Non-pigmented ciliary epithelial cell (primary cell): ENCODE measurements at regions not wholly inside any gene's neighbourhood (a gene's known extent, or its start where the extent isn't known, plus 50 kb on each side); places are given as distances from the start of the nearest gene placed in this dataset.
"Not testable (repeated sequence)": the region's sequence is repeated elsewhere in the genome, so short reads cannot be mapped to it uniquely, and the experiment has no call there.

Source experiments
- DNase-seq: peaks from one replicate; pipeline ENCODE4 v3.0.0-alpha.2; 2010; ENCODE audit warnings: low read depth

DNA sequence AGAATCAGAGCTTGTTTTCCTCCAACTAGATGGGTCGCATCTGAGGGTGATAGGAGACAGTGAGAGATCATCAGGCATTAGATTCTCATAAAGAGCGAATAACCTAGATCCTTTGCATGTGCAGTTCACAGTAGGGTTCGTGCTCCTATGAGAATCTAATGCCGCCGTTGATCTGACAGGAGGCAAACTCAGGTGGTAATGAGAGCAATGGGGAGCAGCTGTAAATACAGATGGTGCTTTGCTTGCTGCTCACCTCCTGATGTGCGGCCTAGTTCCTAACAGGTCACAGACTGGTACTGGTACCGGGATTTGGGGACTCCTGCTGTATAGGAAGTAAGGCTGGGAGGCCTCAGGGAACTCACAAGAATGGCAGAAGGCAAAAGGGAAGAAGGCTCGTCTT lies 276.5 kb downstream of the FAT4 start:
- DNase-seq: no peak

DNA sequence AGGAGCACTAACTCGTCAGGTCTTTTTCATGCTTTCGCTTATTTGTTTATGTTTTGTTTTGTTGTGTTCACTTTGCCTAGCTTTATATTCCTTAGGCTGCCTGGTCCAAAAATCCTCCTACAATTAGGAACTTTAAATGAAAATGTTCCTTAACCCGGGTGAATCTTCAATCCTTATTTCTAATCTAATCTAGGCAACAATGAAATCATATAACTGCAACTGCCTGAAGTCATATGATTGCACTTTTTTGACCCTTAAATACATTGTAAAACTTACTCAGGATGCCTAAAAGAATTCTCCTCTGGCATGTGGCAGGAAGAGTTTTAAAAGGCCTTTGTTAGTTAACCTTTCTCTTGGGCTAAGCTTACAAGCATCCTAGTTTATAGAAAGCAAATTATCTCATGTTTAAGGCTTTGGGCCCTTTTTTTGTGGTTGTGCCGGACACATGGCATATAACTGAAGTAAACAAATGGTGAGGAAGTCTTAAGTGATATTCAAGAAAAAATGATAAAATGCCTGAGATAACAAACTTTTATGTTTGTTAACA lies 279.4 kb downstream of the FAT4 start:
- no peak for DNase-seq

- not testable (repeated sequence) for DNase-seq
Measured at GRCh38 chr4:125605926-125606325, 291.2 kb downstream of the FAT4 start.

DNA sequence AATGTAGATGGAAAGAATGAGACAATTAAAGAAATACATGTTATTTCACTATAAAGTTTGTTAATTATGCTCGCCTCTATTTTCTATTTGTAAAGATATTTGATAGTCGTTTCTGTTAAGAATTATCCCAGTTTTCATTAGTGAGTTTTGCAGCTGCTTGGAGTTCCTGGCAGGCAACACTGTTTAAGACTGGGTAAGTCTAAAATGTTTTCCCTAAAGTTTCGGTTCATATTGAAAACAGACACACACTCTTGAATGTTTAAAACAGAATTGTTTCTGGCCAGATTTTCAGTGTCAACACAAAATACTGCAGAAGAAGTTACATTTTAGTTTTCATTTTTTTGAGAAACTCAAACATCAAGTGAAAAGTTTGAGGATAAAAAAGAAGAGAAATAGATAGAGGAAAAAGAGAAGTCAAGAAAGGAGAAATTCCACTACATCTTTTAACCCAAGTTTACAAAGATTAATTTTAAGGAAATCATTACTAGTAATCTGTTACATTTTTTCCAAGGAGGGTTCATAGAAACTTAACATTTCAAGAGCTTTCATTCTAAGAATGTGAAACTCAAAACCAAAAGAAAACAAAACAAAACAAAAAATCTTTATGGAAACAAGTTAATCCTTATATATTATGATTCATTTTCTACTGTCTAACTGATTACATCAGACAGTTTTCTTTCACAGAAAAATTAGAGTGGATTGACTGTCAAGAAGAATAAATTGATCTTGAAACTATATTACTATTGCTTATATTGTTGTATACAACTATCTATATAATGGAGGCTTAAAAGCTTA lies 305.5 kb downstream of the FAT4 start:
- DNase-seq: no peak

DNA sequence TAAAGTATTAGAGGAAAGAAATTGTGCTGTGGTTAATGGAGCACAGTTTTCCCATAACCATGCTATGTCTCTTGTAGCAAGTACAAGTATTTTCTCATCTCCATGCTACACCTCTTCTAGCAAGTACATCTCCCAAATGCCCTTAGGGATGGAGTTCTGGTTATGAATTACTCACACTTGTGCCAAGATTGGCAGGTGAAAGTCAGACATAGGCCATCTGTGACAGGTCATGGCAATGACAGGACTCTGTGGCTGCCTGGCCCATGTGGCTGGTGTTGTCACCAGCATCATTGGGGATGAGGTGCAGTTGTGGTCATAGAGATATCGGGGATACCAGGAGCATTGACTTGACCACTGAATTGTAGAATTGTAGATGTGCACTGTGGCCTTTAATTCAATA lies 310.2 kb downstream of the FAT4 start:
- no peak for DNase-seq

GRCh38 chr4:125626946-125627345 lies 312.2 kb downstream of the FAT4 start:
- DNase-seq: no peak

GRCh38 chr4:125639182-125639621 lies 324.4 kb downstream of the FAT4 start:
- DNase-seq: peak; percentile 9

GRCh38 chr4:125641611-125642010 lies 326.9 kb downstream of the FAT4 start:
- no peak for DNase-seq

- no peak for DNase-seq
Measured at GRCh38 chr4:125642645-125643044, 327.9 kb downstream of the FAT4 start.

DNA sequence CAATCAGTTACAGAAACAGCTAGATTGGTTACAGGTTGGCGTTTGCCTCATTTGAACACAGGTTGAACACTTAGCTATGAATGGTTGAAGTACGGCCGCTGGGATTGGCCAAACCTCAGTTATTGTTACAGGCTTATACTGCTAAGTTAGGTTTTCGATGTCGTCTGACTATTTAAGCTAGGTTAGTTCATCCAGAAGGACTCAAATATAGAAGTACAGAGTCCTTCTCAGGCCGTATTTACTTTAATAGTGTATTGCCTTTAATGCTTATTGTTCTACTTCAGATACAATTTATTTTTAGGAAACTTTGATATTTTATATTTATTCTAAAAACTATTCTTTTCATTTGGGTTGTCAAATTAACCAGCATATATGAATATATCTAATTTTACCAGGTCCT lies 334.7 kb downstream of the FAT4 start:
- no peak for DNase-seq

DNA sequence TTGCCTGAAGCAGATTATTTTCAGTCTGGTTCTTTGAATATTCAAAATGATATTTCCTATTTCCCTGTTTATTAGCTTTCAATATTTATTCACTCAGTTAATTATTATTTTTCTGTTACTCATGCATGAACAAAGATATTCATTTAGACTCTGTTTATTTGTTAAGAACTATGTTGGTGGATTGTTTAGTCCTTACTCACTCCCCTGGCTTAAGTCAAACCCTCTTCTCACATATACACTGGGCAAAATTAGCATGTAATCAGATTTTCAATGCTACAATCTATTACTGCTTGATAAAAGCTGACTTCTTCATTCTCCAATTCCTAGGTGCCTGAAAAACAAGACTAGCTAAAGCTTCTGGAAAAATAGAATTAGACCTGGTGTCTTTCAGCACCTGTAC lies 335.8 kb downstream of the FAT4 start:
- no peak for DNase-seq

GRCh38 chr4:125651707-125652357 lies 337.1 kb downstream of the FAT4 start:
- DNase-seq: not testable (repeated sequence)

- no peak for DNase-seq
Measured at GRCh38 chr4:125658773-125659172, 344.0 kb downstream of the FAT4 start.

DNA sequence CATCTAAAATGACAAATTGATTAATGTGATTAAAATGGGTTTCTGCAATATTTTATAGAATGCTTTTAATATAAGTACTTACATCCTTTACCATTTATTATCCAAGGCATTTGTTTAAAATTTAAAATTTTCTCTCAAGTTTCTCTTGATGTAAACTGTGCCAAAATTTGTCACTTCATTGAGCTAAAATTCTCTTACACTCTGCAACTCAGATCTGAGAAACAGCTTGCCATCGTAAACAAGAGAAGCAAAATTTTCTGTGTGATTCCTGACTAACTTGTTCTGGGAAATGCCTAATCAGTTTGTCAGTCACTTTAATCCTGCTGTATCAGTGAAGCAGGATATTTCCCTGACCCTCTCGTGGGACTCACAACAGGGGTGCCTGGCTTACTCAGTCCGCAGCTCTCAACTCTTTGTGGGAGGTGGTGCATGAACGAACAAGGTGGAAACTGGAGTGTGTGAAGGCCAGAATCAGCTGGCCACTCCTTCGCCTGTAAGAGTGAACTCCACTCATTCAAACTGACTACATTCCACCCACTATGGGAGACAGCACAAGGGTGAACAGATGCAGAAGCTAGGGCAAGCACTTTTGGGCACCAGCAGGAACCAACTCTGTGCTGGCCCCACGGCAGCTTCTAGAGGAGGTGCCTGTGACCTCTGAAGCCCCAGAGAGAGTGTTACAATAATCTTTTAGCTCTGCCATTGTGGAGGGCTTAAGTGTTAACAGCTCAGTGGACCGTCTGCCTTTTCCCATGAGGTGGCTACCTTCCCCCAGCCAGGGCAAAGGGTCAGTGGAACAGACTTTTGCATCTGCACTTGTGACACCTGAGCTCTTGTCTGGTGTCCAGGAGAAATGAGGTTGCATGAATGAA lies 349.4 kb downstream of the FAT4 start:
- peak; percentile 51 for DNase-seq

DNA sequence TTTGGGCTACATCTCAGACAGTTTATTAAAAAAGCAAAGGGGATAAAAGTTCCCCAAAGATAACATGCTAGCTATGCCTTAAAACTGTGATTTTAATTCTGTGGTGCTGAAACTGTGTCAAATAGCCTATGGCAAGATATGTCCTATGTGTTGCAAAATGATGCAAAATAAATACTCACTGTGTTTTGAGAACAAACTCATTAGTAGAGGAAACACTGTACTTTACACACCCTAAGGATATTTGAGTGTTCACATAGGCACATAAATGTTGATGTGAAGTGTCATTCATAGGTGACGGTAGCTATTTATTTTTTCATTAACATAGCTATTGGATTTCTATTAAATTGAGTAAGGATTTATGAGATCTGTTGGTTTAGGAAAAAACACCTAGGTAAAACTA lies 351.9 kb downstream of the FAT4 start:
- DNase-seq: no peak

GRCh38 chr4:125676156-125676555 lies 361.4 kb downstream of the FAT4 start:
- no peak for DNase-seq

DNA sequence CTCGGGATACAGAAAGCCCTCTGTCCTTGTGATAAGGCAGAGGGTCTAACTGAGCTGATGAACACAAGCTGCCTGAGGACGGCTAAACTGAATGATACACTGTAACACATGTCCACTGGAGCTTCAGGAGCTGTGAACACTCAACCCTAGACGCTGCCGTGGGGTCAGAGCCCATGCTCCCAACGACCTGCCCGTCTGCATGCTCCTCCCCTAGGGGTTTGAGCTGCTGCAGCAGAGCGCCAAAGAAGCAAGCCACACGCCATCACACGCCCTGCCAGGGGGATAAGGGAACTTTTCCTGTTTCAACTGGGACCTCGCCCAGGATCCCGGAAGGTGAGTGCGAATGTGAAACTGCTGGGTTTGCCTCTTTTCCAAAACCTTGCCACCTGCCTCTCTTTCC lies 361.8 kb downstream of the FAT4 start:
- no peak for DNase-seq

DNA sequence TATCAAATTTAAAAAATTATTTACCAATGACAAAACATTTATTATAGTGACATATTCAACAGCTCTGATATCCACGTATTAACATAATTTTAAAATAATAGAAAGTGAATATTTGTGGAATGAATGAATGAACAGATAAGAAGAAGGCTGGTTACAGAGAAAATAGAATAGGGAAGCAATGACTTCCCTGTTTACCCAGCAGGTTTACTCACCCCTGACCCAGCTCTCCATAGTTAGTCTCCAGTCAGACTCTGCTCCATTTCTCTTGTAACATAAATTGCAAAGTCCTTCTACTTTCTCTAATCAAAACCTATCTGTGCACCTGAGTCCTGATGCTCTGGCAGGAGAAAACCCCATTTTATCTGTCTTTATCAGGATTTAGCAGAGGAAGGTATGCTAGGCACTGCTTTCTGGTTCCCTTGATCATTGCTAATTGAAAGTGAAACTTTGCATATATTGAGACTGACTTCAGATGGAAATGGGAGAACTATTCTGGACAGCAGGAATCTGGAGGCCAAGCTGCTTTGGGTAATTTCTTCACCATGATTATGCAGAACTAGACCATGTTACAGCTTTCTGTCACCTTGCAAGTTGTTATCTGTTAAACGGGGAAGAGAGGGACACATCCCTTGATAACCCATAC lies 363.0 kb downstream of the FAT4 start:
- DNase-seq: no peak

DNA sequence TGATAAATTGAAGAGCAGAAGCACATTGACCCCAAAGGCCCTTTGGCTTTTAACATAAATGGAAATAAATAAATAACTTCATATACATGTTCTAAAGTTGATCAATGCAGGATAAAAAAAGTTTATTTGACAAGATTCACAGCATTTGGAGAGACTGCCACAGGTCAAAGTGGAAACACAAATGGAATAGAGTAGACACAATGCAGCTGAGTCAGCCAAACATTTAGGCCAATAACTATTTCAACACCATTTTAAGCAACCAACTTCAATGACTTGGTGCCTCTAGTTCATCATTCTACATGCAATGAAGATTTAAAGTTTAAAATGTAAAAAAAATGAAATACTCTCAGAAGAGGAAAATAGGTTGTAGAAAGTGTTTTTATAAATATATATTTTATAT lies 365.2 kb downstream of the FAT4 start:
- no peak for DNase-seq

GRCh38 chr4:125681240-125681639 lies 366.5 kb downstream of the FAT4 start:
- no peak for DNase-seq

GRCh38 chr4:125682730-125683129 lies 368.0 kb downstream of the FAT4 start:
- DNase-seq: no peak

- no peak for DNase-seq
Measured at GRCh38 chr4:125688841-125689240, 374.1 kb downstream of the FAT4 start.
